DOHH2 (cell line): ENCODE measurements at regions not wholly inside any gene's neighbourhood (a gene's known extent, or its start where the extent isn't known, plus 50 kb on each side); places are given as distances from the start of the nearest gene placed in this dataset.

ENCODE experiments used
- H3F3A ChIP-seq: fragments of 200-600 bp; sonication (generic), shearing (Covaris generic); 2 replicates; pipeline ENCODE4 v1.6.0; 2016; ENCODE audit warnings: antibody characterized with exemption, mild to moderate bottlenecking; ENCODE audit not compliant: control insufficient read depth, insufficient read depth
- H3K27ac ChIP-seq: fragments of 200-600 bp; sonication (generic); 2 replicates; pipeline ENCODE4 v1.5.1; 2014; ENCODE audit warnings: low read depth, mild to moderate bottlenecking, low read length, moderate library complexity
- H3K27me3 ChIP-seq: fragments of 200-600 bp; sonication (generic); 2 replicates; pipeline ENCODE4 v1.6.1; 2014; ENCODE audit warnings: mild to moderate bottlenecking, low read length, mixed read lengths; ENCODE audit not compliant: control insufficient read depth
- H3K36me3 ChIP-seq: fragments of 200-600 bp; sonication (generic); 2 replicates; pipeline ENCODE4 v1.6.1; 2014; ENCODE audit warnings: mild to moderate bottlenecking, low read length, moderate library complexity, mixed read lengths; ENCODE audit not compliant: control insufficient read depth
- H3K4me1 ChIP-seq: fragments of 200-600 bp; sonication (generic); 2 replicates; pipeline ENCODE4 v1.6.1; 2014; ENCODE audit warnings: mild to moderate bottlenecking, low read length, mixed read lengths; ENCODE audit not compliant: control insufficient read depth
- H3K4me2 ChIP-seq: fragments of 200-600 bp; sonication (generic); 2 replicates; pipeline ENCODE4 v1.6.0; 2014; ENCODE audit warnings: mild to moderate bottlenecking, low read length, moderate library complexity
- H3K4me3 ChIP-seq: fragments of 200-600 bp; sonication (generic); 2 replicates; pipeline ENCODE4 v1.5.1; 2014; ENCODE audit warnings: mild to moderate bottlenecking, low read length, mixed read lengths
- H3K79me2 ChIP-seq: fragments of 200-600 bp; sonication (generic); 2 replicates; pipeline ENCODE4 v1.6.1; 2014; ENCODE audit warnings: mild to moderate bottlenecking, low read length, mixed read lengths; ENCODE audit not compliant: control insufficient read depth
- H3K9me2 ChIP-seq: fragments of 200-600 bp; sonication (generic); replicated peaks from 2 replicates; pipeline ENCODE4 v1.6.1; 2014; ENCODE audit warnings: mild to moderate bottlenecking, low read length, mixed read lengths; ENCODE audit not compliant: control insufficient read depth
- H3K9me3 ChIP-seq: fragments of 200-600 bp; sonication (generic); 2 replicates; pipeline ENCODE4 v1.6.1; 2014; ENCODE audit warnings: antibody characterized with exemption, low read length, mixed read lengths; ENCODE audit not compliant: control insufficient read depth, insufficient read depth
- H4K20me1 ChIP-seq: fragments of 200-600 bp; sonication (generic); 2 replicates; pipeline ENCODE4 v1.6.0; 2014; ENCODE audit warnings: low read depth, mild to moderate bottlenecking, antibody characterized with exemption, low read length, moderate library complexity; ENCODE audit not compliant: control insufficient read depth, insufficient read depth
- CTCF ChIP-seq: fragments of 200-600 bp; sonication (generic); IDR thresholded peaks from one replicate; pipeline ENCODE4 v1.5.1; 2014; ENCODE audit warnings: antibody characterized with exemption, mild to moderate bottlenecking, low read depth, low read length; ENCODE audit not compliant: poor library complexity, severe bottlenecking
- EZH2phosphoT487 ChIP-seq: fragments of 200-600 bp; sonication (generic); IDR thresholded peaks from 2 replicates; pipeline ENCODE4 v1.6.1; 2017; ENCODE audit warnings: borderline replicate concordance, mild to moderate bottlenecking, antibody characterized with exemption, low read length, moderate library complexity, mixed read lengths

DNA sequence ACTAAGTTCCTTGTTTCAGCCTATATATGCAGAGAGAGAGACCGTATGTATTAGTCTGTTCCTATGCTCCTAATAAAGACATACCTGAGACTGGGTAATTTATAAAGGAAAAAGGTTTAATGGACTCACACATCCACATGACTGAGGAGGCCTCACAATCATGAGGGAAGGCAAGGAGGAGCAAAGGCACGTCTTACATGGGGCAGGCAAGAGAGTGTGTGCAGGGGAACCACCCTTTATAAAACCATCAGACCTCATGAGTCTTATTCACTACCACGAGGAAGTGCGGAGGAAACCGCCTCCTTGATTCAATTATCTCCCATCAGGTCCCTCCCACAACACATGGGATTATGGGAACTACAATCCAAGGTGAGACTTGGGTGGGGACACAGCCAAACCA is 73.8 kb downstream of the TMEM18 start:
- no peaks in the 10 kb centered on the region for H3K4me1 ChIP-seq
- H3K4me2 ChIP-seq = no peak overlapping the region
- H3K27me3 ChIP-seq = no peaks in the 10 kb centered on the region
- H3K27ac ChIP-seq = no peak overlapping the region
- H3K36me3 ChIP-seq = no peaks in the 10 kb centered on the region
- TF ChIP-seq EZH2phosphoT487 (no peak), CTCF (no peak)
- H4K20me1 ChIP-seq = no peaks in the 10 kb centered on the region
- H3K9me3 ChIP-seq = peaks cover 7% of the 10 kb centered on the region; the same call in 1 of the 2 replicates
- no peak overlapping the region for H3K4me3 ChIP-seq
- H3K79me2 ChIP-seq = no peaks in the 10 kb centered on the region
- H3K9me2 ChIP-seq = no peaks in the 10 kb centered on the region
- no peaks in the 10 kb centered on the region for H3F3A ChIP-seq

DNA sequence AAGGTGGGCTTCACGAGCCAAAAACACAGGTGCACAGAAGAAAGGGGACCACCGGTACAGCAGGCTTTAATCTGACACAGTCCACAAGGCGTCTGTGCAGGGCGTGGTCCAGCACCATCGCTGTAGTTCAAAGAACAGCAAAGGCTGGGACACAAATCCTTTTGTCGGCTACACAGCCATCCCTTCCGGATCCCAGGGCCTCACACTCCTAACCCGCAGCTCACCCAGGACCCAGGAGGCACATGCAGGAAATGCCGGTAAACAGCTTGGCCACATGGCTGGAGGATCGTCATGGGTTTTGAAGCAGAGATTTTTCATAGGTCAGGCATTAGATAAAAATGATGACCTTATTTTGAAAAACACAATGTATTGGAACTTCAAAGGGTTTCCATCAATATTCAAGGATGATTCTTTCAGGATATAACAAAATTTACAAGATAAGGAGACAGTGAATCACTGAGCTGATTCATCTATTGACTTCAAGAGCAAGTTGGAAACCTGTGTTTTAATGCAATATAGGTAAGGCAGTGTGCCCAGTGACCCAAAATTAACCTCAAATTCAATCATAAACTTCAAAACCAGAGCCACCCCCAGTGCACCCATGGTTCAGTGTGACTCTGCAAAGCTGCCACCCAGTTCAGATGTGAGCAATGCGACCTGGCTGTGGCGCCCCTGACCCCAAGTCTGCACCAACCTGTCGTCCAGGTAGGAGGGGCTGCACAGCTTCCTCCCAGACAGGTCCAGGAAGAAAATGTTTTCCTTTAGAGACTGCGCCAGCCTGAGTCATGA is 74.4 kb downstream of the TMEM18 start:
- Histone ChIP-seq H3K4me1 (no peaks in the 10 kb centered on the region), H4K20me1 (no peaks in the 10 kb centered on the region), H3F3A (no peaks in the 10 kb centered on the region), H3K36me3 (no peaks in the 10 kb centered on the region), H3K79me2 (no peaks in the 10 kb centered on the region), H3K27ac (no peak overlapping the region), H3K27me3 (no peaks in the 10 kb centered on the region), H3K9me2 (no peaks in the 10 kb centered on the region), H3K9me3 (peaks cover 7% of the 10 kb centered on the region; the same call in 1 of the 2 replicates), H3K4me2 (no peak overlapping the region), H3K4me3 (no peak overlapping the region)
- TF ChIP-seq EZH2phosphoT487 (no peak), CTCF (no peak)

GRCh38 chr2:601806-602455 is 75.3 kb downstream of the TMEM18 start:
- Histone ChIP-seq H3K4me2 (no peak overlapping the region), H3F3A (no peaks in the 10 kb centered on the region), H3K9me3 (peaks cover 7% of the 10 kb centered on the region; the same call in 1 of the 2 replicates), H3K4me1 (no peaks in the 10 kb centered on the region), H4K20me1 (no peaks in the 10 kb centered on the region), H3K36me3 (no peaks in the 10 kb centered on the region), H3K79me2 (no peaks in the 10 kb centered on the region), H3K4me3 (no peak overlapping the region), H3K27ac (no peak overlapping the region), H3K27me3 (no peaks in the 10 kb centered on the region), H3K9me2 (no peaks in the 10 kb centered on the region)
- TF ChIP-seq EZH2phosphoT487 (no peak), CTCF (no peak)
